ENCODE measurements at regions not wholly inside any gene's neighbourhood (a gene's known extent, or its start where the extent isn't known, plus 50 kb on each side); places are given as distances from the start of the nearest gene placed in this dataset.

DNA sequence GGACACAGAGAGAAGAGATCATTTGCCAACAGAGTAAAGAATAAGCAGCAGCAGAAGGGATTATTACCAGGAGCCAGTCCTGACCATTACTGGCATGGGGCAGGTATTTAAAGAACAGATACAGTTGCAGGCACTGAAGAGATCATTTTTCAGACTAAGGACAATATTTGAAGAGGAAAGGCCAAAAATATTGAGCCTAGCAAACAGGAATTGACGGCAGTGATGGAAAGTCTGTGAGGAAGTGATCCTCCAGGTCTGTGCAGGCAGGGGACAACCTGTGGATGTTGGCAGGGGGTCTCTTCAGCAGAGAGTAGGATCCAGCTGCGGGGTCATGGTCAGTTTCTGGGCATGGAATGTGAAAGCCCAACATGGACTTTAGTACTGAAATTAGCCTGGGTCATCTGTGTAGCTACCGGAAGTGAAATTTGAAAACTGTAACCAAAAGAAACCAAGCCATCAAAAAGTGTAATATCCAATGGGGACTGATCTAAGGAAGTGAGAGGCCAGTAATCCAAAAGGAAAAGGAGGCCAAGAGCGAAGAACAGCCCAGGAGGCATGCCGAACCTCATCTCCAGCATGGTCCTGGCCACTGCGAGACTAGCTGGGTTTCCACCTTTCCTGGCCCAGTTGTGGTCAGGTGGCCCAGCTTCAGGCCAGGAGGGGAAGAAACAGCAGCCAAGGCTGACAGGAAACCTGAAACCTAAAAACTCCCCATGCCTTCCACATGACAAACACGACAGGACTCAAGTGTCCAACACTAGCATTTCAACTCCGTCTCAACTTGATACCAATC lies 115.1 kb upstream of the TNFAIP3 start:
- Mint-ChIP-seq H3K4me3 (no peak overlapping the region), H3K27ac (no peak overlapping the region), H3K27me3 (peaks cover 3% of the 10 kb centered on the region), H3K36me3 (no peaks in the 10 kb centered on the region), H3K4me1 (ENCODE audit: unreplicated experiment) (no peaks in the 10 kb centered on the region), H3K9me3 (no peaks in the 10 kb centered on the region)
- TF ChIP-seq, protein P1, sequence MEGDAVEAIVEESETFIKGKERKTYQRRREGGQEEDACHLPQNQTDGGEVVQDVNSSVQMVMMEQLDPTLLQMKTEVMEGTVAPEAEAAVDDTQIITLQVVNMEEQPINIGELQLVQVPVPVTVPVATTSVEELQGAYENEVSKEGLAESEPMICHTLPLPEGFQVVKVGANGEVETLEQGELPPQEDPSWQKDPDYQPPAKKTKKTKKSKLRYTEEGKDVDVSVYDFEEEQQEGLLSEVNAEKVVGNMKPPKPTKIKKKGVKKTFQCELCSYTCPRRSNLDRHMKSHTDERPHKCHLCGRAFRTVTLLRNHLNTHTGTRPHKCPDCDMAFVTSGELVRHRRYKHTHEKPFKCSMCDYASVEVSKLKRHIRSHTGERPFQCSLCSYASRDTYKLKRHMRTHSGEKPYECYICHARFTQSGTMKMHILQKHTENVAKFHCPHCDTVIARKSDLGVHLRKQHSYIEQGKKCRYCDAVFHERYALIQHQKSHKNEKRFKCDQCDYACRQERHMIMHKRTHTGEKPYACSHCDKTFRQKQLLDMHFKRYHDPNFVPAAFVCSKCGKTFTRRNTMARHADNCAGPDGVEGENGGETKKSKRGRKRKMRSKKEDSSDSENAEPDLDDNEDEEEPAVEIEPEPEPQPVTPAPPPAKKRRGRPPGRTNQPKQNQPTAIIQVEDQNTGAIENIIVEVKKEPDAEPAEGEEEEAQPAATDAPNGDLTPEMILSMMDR (conservative IDR thresholded peaks at IDR 0.05) = no peak
- DNase-seq (ENCODE audit: extremely low spot score, unreplicated experiment) = no peak

DNA sequence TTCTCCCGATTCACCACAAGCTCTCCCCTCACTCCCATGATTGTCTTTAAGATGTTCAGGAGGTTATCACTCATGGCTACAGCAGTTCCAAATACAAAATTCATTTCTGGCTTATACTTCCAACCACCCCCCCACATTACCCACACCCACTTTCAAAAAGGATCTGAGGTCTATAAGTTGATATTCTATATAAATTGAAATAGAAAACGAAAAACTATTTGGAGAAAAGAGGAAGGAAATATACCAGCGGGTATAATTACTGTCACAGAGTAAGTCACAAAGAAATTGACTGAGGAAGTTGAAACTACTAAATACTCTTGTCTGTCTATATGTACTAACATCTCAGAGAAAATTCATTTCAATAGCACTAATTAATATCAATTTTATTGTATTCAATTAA lies 112.7 kb upstream of the TNFAIP3 start:
- Mint-ChIP-seq H3K9me3 (no peaks in the 10 kb centered on the region), H3K4me3 (no peak overlapping the region), H3K36me3 (no peaks in the 10 kb centered on the region), H3K27me3 (peaks cover 3% of the 10 kb centered on the region), H3K4me1 (ENCODE audit: unreplicated experiment) (no peaks in the 10 kb centered on the region), H3K27ac (no peak overlapping the region)
- no peak for DNase-seq (ENCODE audit: extremely low spot score, unreplicated experiment)
- TF ChIP-seq, protein P1 (conservative IDR thresholded peaks at IDR 0.05) = no peak

DNA sequence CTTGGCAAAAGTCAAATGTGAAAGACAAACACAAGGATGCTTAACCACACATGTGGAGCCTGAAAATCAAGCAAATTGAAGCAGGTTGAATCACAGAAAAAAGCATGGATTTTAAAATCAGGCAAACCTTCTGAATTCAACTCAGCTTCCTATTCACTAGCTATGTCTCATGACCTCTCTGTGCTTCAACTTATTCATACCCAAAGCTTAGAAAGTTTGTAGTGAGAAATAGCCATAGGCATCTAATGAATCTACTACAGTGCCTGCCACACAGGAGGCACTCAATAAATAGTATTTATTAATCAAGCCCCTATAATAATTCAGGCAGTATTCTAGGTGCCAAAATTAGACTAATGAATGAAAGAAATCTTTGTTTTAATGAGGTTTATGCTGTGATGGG lies 112.2 kb upstream of the TNFAIP3 start:
- TF ChIP-seq, protein P1 (conservative IDR thresholded peaks at IDR 0.05) = no peak
- no peak overlapping the region for H3K27ac Mint-ChIP-seq
- H3K4me1 Mint-ChIP-seq (ENCODE audit: unreplicated experiment) = no peaks in the 10 kb centered on the region
- peaks cover 3% of the 10 kb centered on the region for H3K27me3 Mint-ChIP-seq
- no peak overlapping the region for H3K4me3 Mint-ChIP-seq
- DNase-seq (ENCODE audit: extremely low spot score, unreplicated experiment) = no peak
- no peaks in the 10 kb centered on the region for H3K36me3 Mint-ChIP-seq
- no peaks in the 10 kb centered on the region for H3K9me3 Mint-ChIP-seq

DNA sequence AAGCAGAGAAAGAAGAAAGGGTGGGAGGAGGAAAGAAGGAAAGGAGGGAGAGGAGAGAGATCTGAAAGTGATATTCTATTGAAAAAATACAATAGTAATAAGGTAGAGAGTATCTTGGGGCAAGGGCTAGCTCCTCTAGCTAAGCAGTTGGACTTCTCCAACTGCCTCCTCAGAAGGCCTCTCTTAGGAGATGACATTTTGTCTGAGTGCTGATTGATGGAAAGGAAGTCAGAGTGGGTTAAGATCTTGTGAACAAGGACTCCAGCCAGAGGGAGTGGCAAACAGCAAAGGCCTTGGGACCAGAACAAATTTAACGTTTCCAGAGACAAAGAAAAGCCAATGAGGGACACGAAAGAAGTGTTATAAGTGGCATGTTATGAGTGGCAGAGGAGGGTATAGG lies 111.8 kb upstream of the TNFAIP3 start:
- Mint-ChIP-seq H3K9me3 (no peaks in the 10 kb centered on the region), H3K27ac (no peak overlapping the region), H3K36me3 (no peaks in the 10 kb centered on the region), H3K27me3 (peaks cover 3% of the 10 kb centered on the region), H3K4me1 (ENCODE audit: unreplicated experiment) (no peaks in the 10 kb centered on the region), H3K4me3 (no peak overlapping the region)
- TF ChIP-seq, protein P1 (conservative IDR thresholded peaks at IDR 0.05) = no peak
- no peak for DNase-seq (ENCODE audit: extremely low spot score, unreplicated experiment)

DNA sequence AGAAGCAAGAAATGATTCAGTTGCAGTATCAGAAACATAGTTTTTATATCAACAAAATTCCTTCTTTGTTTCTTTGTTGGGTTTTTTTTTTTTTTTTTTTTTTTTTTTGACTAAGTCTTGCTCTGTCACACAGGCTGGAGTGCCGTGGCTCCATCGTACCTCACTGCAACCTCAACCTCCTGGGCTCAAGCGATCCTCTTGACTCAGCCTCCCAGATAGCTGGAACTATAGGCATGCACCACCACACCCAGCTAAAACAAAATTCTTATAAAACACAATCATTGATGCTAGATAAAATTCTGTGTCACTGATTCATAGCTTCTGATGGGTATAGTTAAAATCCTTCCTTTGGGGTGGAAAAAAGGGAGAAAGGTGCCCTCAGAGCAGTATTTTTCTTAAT lies 110.3 kb upstream of the TNFAIP3 start:
- H3K27me3 Mint-ChIP-seq = peaks cover 3% of the 10 kb centered on the region
- no peaks in the 10 kb centered on the region for H3K4me1 Mint-ChIP-seq (ENCODE audit: unreplicated experiment)
- no peak overlapping the region for H3K4me3 Mint-ChIP-seq
- no peaks in the 10 kb centered on the region for H3K9me3 Mint-ChIP-seq
- H3K36me3 Mint-ChIP-seq = no peaks in the 10 kb centered on the region
- no peak overlapping the region for H3K27ac Mint-ChIP-seq
- TF ChIP-seq, protein P1 (conservative IDR thresholded peaks at IDR 0.05) = no peak
- no peak for DNase-seq (ENCODE audit: extremely low spot score, unreplicated experiment)

Measured in type B pancreatic cell (in vitro differentiated cells).